ENCODE measurements at regions not wholly inside any gene's neighbourhood (a gene's known extent, or its start where the extent isn't known, plus 50 kb on each side); places are given as distances from the start of the nearest gene placed in this dataset.
"Not testable (repeated sequence)": the region's sequence is repeated elsewhere in the genome, so short reads cannot be mapped to it uniquely, and the experiment has no call there.

- Mint-ChIP-seq H3K27me3 (no peaks in the 10 kb centered on the region), H3K27ac (no peak overlapping the region), H3K4me1 (no peaks in the 10 kb centered on the region), H3K4me3 (no peak overlapping the region), H3K36me3 (no peaks in the 10 kb centered on the region), H3K9me3 (no peaks in the 10 kb centered on the region)
- no peak for ATAC-seq
These were observed 806.0 kb upstream of the ATXN7L3B start for GRCh38 chr12:73731658-73732057.

- Mint-ChIP-seq H3K27ac (no peak overlapping the region), H3K27me3 (no peaks in the 10 kb centered on the region), H3K36me3 (no peaks in the 10 kb centered on the region), H3K9me3 (no peaks in the 10 kb centered on the region), H3K4me3 (no peak overlapping the region), H3K4me1 (no peaks in the 10 kb centered on the region)
- no peak for ATAC-seq
These were observed 768.3 kb upstream of the ATXN7L3B start for GRCh38 chr12:73769337-73769736.

GRCh38 chr12:73798523-73798922 is 739.1 kb upstream of the ATXN7L3B start:
- ATAC-seq = no peak
- no peaks in the 10 kb centered on the region for H3K27me3 Mint-ChIP-seq
- H3K36me3 Mint-ChIP-seq = no peaks in the 10 kb centered on the region
- no peak overlapping the region for H3K4me3 Mint-ChIP-seq
- no peaks in the 10 kb centered on the region for H3K4me1 Mint-ChIP-seq
- no peak overlapping the region for H3K27ac Mint-ChIP-seq
- peaks cover 15% of the 10 kb centered on the region for H3K9me3 Mint-ChIP-seq

GRCh38 chr12:73815072-73815645 is 722.5 kb upstream of the ATXN7L3B start:
- H3K27ac Mint-ChIP-seq = no peak overlapping the region
- no peaks in the 10 kb centered on the region for H3K4me1 Mint-ChIP-seq
- H3K9me3 Mint-ChIP-seq = no peaks in the 10 kb centered on the region
- no peak overlapping the region for H3K4me3 Mint-ChIP-seq
- no peak for ATAC-seq
- H3K36me3 Mint-ChIP-seq = no peaks in the 10 kb centered on the region
- H3K27me3 Mint-ChIP-seq = no peaks in the 10 kb centered on the region

- H3K27me3 Mint-ChIP-seq = no peaks in the 10 kb centered on the region
- no peak for ATAC-seq
- H3K9me3 Mint-ChIP-seq = peaks cover 5% of the 10 kb centered on the region
- H3K4me3 Mint-ChIP-seq = no peak overlapping the region
- H3K4me1 Mint-ChIP-seq = no peaks in the 10 kb centered on the region
- no peaks in the 10 kb centered on the region for H3K36me3 Mint-ChIP-seq
- H3K27ac Mint-ChIP-seq = no peak overlapping the region
These were observed 720.5 kb upstream of the ATXN7L3B start for GRCh38 chr12:73817161-73817560.

GRCh38 chr12:73833746-73834145 is 703.9 kb upstream of the ATXN7L3B start:
- Mint-ChIP-seq H3K9me3 (no peaks in the 10 kb centered on the region), H3K27ac (no peak overlapping the region), H3K36me3 (no peaks in the 10 kb centered on the region), H3K4me1 (no peaks in the 10 kb centered on the region), H3K27me3 (no peaks in the 10 kb centered on the region), H3K4me3 (no peak overlapping the region)
- ATAC-seq = no peak

- H3K4me3 Mint-ChIP-seq = no peak overlapping the region
- no peaks in the 10 kb centered on the region for H3K27me3 Mint-ChIP-seq
- H3K36me3 Mint-ChIP-seq = no peaks in the 10 kb centered on the region
- H3K27ac Mint-ChIP-seq = no peak overlapping the region
- peaks cover 2% of the 10 kb centered on the region for H3K9me3 Mint-ChIP-seq
- no peak for ATAC-seq
- H3K4me1 Mint-ChIP-seq = no peaks in the 10 kb centered on the region
These were observed 695.7 kb upstream of the ATXN7L3B start for GRCh38 chr12:73841963-73842362.

- Mint-ChIP-seq H3K27ac (no peak overlapping the region), H3K36me3 (no peaks in the 10 kb centered on the region), H3K4me3 (no peak overlapping the region), H3K9me3 (peaks cover 2% of the 10 kb centered on the region), H3K4me1 (no peaks in the 10 kb centered on the region), H3K27me3 (no peaks in the 10 kb centered on the region)
- no peak for ATAC-seq
These were observed 674.1 kb upstream of the ATXN7L3B start for GRCh38 chr12:73863546-73863945.

- Mint-ChIP-seq H3K27ac (no peak overlapping the region), H3K36me3 (no peaks in the 10 kb centered on the region), H3K4me1 (no peaks in the 10 kb centered on the region), H3K9me3 (peaks cover 2% of the 10 kb centered on the region), H3K4me3 (no peak overlapping the region), H3K27me3 (no peaks in the 10 kb centered on the region)
- no peak for ATAC-seq
These were observed 670.5 kb upstream of the ATXN7L3B start for GRCh38 chr12:73867147-73867546.

- not testable (repeated sequence) for H3K36me3 Mint-ChIP-seq, H3K9me3 Mint-ChIP-seq, ATAC-seq, H3K27ac Mint-ChIP-seq, H3K27me3 Mint-ChIP-seq, H3K4me1 Mint-ChIP-seq, H3K4me3 Mint-ChIP-seq
These were observed 660.3 kb upstream of the ATXN7L3B start for GRCh38 chr12:73877291-73877690.

- no peaks in the 10 kb centered on the region for H3K4me1 Mint-ChIP-seq
- ATAC-seq = no peak
- no peak overlapping the region for H3K4me3 Mint-ChIP-seq
- H3K27ac Mint-ChIP-seq = no peak overlapping the region
- H3K9me3 Mint-ChIP-seq = peaks cover 4% of the 10 kb centered on the region
- H3K27me3 Mint-ChIP-seq = no peaks in the 10 kb centered on the region
- no peaks in the 10 kb centered on the region for H3K36me3 Mint-ChIP-seq
These were observed 645.4 kb upstream of the ATXN7L3B start for GRCh38 chr12:73892201-73892600.

- Mint-ChIP-seq H3K36me3 (no peaks in the 10 kb centered on the region), H3K4me1 (no peaks in the 10 kb centered on the region), H3K27me3 (no peaks in the 10 kb centered on the region), H3K27ac (no peak overlapping the region), H3K9me3 (no peaks in the 10 kb centered on the region), H3K4me3 (no peak overlapping the region)
- no peak for ATAC-seq
These were observed 639.0 kb upstream of the ATXN7L3B start for GRCh38 chr12:73898645-73899044.

GRCh38 chr12:73902260-73902659 is 635.4 kb upstream of the ATXN7L3B start:
- no peaks in the 10 kb centered on the region for H3K27me3 Mint-ChIP-seq
- H3K9me3 Mint-ChIP-seq = no peaks in the 10 kb centered on the region
- H3K36me3 Mint-ChIP-seq = no peaks in the 10 kb centered on the region
- H3K27ac Mint-ChIP-seq = no peak overlapping the region
- H3K4me1 Mint-ChIP-seq = no peaks in the 10 kb centered on the region
- no peak for ATAC-seq
- no peak overlapping the region for H3K4me3 Mint-ChIP-seq

GRCh38 chr12:73906757-73907156 is 630.9 kb upstream of the ATXN7L3B start:
- H3K27me3 Mint-ChIP-seq = no peaks in the 10 kb centered on the region
- no peaks in the 10 kb centered on the region for H3K4me1 Mint-ChIP-seq
- H3K9me3 Mint-ChIP-seq = no peaks in the 10 kb centered on the region
- H3K4me3 Mint-ChIP-seq = no peak overlapping the region
- no peak overlapping the region for H3K27ac Mint-ChIP-seq
- no peak for ATAC-seq
- H3K36me3 Mint-ChIP-seq = no peaks in the 10 kb centered on the region

GRCh38 chr12:73935817-73936216 is 601.8 kb upstream of the ATXN7L3B start:
- Mint-ChIP-seq H3K4me1 (no peaks in the 10 kb centered on the region), H3K36me3 (no peaks in the 10 kb centered on the region), H3K27ac (no peak overlapping the region), H3K27me3 (no peaks in the 10 kb centered on the region), H3K4me3 (no peak overlapping the region), H3K9me3 (no peaks in the 10 kb centered on the region)
- ATAC-seq = no peak

- no peaks in the 10 kb centered on the region for H3K27me3 Mint-ChIP-seq
- no peak overlapping the region for H3K4me3 Mint-ChIP-seq
- ATAC-seq = no peak
- H3K4me1 Mint-ChIP-seq = no peaks in the 10 kb centered on the region
- no peaks in the 10 kb centered on the region for H3K36me3 Mint-ChIP-seq
- H3K9me3 Mint-ChIP-seq = no peaks in the 10 kb centered on the region
- no peak overlapping the region for H3K27ac Mint-ChIP-seq
These were observed 590.2 kb upstream of the ATXN7L3B start for GRCh38 chr12:73947326-73948026.

All from stimulated activated memory B cell treated with anti-CD40 and anti-IgM and Interleukin-4, amounts not matched to agents 10 μg/mL and 1 μg/mL and 100 μg/mL, for 72 hours (primary cell).